ENCODE measurements at regions not wholly inside any gene's neighbourhood (a gene's known extent, or its start where the extent isn't known, plus 50 kb on each side); places are given as distances from the start of the nearest gene placed in this dataset.
"Not testable (repeated sequence)": the region's sequence is repeated elsewhere in the genome, so short reads cannot be mapped to it uniquely, and the experiment has no call there.

GRCh38 chr5:44756097-44756496 lies 52.6 kb upstream of the MRPS30 start:
- not testable (repeated sequence) for DNase-seq (ENCODE audit: low spot score)

DNA sequence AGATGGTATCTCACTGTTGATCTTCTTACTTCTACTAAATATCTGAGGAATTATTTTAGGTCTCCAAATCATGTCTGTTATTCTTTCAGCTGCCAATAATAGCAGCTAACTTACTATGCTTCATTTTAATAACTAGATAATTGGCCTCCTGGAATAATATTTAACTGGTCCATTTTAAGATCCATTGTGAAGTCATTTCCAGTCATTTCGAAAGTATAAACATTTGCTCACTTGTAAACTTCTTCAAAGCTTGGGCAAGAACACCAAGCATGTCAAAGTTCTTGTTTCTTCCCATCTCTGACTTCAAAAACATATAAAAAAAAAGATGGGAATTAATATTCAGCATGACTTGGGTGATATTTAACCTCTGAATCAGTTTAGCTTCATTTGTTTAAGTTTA lies 61.4 kb upstream of the MRPS30 start:
- no peak for DNase-seq (ENCODE audit: low spot score)

- DNase-seq (ENCODE audit: low spot score) = no peak
Measured at GRCh38 chr5:44740660-44741059, 68.1 kb upstream of the MRPS30 start.

DNA sequence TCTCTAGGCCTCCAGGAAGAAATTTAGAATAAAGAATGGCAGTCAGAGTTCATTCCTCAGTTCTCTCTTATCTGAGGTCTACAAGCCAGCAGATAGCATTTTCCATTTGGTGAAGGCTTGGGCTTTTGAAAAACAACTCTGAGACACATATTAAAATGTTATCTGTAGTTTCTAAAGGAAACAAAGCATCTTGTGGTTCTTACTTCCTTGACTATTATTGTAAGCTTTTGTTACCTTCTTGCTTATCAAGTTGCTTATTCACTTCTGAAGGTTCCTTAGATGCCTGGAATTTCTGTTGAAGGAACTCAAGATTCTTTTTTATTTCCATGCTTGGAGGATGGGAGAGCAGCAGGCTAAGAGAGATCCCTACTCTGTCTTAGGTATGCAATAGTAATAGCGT lies 79.2 kb upstream of the MRPS30 start:
- DNase-seq (ENCODE audit: low spot score) = no peak

DNA sequence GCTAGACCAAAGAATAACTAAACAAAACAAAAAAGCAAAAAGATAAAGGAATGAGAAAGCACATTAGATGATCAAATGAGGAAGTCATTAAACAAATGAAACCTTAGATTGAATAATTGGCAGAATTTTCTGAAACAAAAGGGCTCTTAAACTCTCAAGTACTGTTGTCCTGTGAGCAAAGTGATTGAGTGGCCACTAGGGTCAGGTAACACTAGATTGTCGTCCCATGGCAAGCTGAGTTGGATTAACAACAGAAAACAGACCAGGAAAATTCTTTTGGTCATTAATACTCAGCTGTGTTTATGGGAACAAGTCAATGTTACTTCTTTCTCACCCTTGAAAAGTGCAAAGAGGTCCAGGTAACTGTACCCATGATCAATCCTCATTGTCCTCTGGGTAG lies 81.6 kb upstream of the MRPS30 start:
- no peak for DNase-seq (ENCODE audit: low spot score)

GRCh38 chr5:44719856-44720255 lies 88.9 kb upstream of the MRPS30 start:
- no peak for DNase-seq (ENCODE audit: low spot score)

DNA sequence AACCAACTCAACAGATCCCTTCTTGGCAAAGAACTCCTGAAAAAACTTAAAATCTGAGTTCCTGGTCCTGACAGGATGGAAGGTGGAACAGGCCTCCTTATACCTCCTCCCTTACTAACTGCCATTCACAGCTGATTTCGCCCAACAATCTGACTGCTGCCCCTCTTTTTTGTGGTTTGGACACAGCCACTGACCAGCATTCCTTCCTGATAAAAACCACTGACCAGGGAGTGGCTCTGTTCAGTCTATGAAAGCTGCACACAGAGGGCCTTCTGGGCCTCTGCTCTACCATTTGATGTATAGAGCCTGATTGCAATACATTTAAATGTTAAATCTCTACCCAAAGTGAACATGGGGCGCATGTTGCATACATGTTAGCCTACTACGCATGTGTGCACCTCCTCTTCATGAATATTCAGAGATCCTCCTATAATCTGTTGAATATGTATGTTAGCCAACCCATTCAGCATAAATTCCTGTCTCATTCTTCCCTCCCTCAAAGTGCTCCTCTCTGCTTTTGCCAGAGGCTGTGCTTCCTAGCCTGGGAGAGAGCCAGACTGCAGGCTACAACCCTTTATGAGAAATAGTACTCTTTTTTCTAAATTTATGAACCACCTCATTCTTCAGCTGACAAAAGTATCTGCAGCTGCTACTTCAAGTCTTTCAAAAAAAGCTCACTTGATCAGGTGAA lies 93.7 kb upstream of the MRPS30 start:
- no peak for DNase-seq (ENCODE audit: low spot score)

GRCh38 chr5:44713446-44713845 lies 95.3 kb upstream of the MRPS30 start:
- no peak for DNase-seq (ENCODE audit: low spot score)

- DNase-seq (ENCODE audit: low spot score) = no peak
Measured at GRCh38 chr5:44711901-44712300, 96.8 kb upstream of the MRPS30 start.

GRCh38 chr5:44708602-44709001 lies 100.1 kb upstream of the MRPS30 start:
- DNase-seq (ENCODE audit: low spot score) = no peak

- no peak for DNase-seq (ENCODE audit: low spot score)
Measured at GRCh38 chr5:44707721-44708120, 101.0 kb upstream of the MRPS30 start.

GRCh38 chr5:44697025-44697424 lies 111.7 kb upstream of the MRPS30 start:
- no peak for DNase-seq (ENCODE audit: low spot score)

- DNase-seq (ENCODE audit: low spot score) = no peak
Measured at GRCh38 chr5:44695259-44695658, 113.5 kb upstream of the MRPS30 start.

- no peak for DNase-seq (ENCODE audit: low spot score)
Measured at GRCh38 chr5:44691802-44692201, 116.9 kb upstream of the MRPS30 start.

DNA sequence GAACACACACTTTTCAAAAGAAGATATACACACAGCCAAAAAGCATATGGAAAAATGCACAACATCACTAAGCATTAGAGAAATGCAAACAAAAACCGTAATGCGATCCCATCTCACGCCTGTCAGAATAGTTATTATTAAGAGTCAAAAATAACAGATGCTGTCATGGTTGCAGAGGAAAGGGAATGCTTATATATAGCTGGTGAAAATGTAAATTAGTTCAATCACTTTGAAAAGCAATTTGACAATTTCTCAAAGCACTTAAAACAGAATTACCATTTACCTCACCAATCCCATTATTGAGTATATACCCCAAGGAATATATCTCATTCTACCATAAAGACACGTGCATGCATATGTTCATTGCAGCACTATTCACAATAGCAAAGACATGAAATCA lies 126.8 kb upstream of the MRPS30 start:
- DNase-seq (ENCODE audit: low spot score) = no peak

- DNase-seq (ENCODE audit: low spot score) = no peak
Measured at GRCh38 chr5:44679214-44679613, 129.5 kb upstream of the MRPS30 start.

GRCh38 chr5:44675296-44675695 lies 133.5 kb upstream of the MRPS30 start:
- DNase-seq (ENCODE audit: low spot score) = no peak

DNA sequence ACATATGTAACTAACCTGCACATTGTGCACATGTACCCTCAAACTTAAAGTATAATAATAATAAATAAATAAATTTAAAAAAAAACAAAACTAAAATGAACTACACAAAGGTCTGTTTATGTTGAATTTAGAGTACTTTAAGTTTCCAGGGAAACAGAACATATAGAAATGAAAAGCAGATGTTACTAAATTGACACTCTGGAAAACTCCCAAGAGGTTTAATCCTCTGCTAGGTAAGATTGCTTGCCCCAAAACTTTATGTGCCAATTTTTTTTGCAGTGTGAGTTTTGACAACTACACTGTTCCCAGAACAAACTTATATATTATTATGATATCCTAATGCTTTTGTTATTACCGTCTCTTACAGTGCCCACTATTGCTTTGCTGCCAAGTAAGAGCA lies 134.3 kb upstream of the MRPS30 start:
- DNase-seq (ENCODE audit: low spot score) = no peak

- not testable (repeated sequence) for DNase-seq (ENCODE audit: low spot score)
Measured at GRCh38 chr5:44668471-44668870, 140.3 kb upstream of the MRPS30 start.

- no peak for DNase-seq (ENCODE audit: low spot score)
Measured at GRCh38 chr5:44665101-44665701, 143.5 kb upstream of the MRPS30 start.

- DNase-seq (ENCODE audit: low spot score) = no peak
Measured at GRCh38 chr5:44664711-44665100, 144.0 kb upstream of the MRPS30 start.

DNA sequence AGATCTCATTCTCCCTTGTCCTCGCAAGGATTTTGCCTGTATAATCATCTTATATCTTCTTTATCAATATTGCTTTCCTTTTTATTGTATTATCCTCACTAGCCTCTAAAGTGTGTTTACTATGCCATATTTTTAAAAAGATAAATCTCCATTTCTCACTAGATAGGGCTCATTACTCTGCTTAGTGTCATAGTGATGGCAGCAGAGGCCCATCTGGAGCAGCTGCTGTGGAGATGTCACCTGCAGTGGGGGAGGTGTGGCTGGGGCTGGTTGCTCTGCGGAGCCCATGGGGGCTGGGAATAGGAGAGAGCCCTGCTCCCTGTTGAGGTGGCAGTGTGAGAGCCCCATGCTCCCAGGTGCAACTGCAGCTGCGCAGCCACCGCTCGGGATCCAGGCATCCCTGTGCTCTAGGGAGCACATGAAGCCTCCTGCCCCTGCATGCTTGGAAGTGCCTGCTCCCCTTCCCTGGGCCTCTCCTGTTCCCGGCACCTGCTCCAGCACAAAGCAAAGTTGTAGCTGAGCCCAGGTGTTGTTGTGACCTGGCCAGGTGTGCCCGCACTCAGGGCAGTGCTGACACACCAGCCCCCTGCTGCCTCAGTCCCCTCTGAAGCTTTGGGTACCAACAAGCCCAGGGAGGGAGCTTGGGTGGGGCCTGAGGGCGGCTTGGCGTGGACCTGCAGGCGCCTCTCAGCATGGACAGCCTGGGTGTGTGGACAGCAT lies 144.6 kb upstream of the MRPS30 start:
- DNase-seq (ENCODE audit: low spot score) = no peak

DNA sequence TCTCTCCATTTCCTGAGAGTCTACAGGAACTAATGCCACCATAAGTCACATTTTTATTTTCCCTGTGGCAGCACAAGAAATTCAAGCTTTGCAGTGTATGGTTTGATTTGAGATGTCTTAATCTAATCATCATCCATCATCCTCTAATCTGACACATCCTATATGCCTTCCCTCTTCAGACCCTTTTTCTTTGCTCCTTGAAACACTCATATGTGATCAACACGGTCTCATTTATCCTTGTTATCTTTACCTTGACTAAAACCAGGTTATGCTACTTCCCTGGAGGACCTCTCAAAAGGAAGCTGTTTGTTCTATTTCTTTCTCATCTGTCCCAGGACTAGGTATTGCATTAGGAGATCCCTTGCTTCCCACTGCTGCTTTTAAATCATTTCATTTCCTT lies 146.9 kb upstream of the MRPS30 start:
- DNase-seq (ENCODE audit: low spot score) = no peak

GRCh38 chr5:44660251-44660650 lies 148.5 kb upstream of the MRPS30 start:
- DNase-seq (ENCODE audit: low spot score) = no peak

Data from NAMALWA (cell line).